ENCODE measurements at regions not wholly inside any gene's neighbourhood (a gene's known extent, or its start where the extent isn't known, plus 50 kb on each side); places are given as distances from the start of the nearest gene placed in this dataset.

DNA sequence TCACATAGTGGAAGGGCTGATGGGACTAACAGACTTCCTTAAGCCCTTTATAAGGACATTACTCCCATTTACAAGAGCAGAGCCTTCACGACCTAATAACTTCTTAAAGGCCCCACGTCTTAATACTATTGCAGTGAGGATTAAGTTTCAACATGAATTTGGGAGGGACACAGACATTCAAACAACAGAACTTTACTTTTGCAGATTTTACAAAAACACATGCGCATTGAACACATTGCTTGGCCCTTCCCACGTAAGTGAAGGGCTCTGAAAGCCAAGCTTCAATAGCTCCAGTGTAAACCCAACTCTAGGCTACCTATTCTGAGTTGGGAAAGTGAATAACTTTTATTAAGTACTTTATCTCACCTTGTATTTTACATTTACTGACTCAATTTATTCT, 53.8 kb upstream of the DNAH5 start:
- ATAC-seq (ENCODE audit: low read depth in 2 of 2) (no peak), DNase-seq (no peak)
- Mint-ChIP-seq H3K4me3 (no peak overlapping the region), H3K27me3 (no peaks in the 10 kb centered on the region), H3K9me3 (peaks cover 0 to 17% (median 6%) of the 10 kb centered on the region in 7 donors), H3K4me1 (no peaks in the 10 kb centered on the region), H3K36me3 (no peaks in the 10 kb centered on the region), H3K27ac (no peak overlapping the region)
- peaks cover 4 to 8% of the 10 kb centered on the region in 2 experiments for H3K9me3 ChIP-seq (ENCODE audit: control insufficient read depth in 2 of 2, low read length in 2 of 2)
- no peaks in the 10 kb centered on the region for H3K27me3 ChIP-seq (ENCODE audit: control insufficient read depth, insufficient read depth, low read length)
- H3K4me1 ChIP-seq (ENCODE audit: control insufficient read depth, insufficient read depth, low read length, poor library complexity, severe bottlenecking) = no peaks in the 10 kb centered on the region
- no peak overlapping the region for H3K27ac ChIP-seq (ENCODE audit: insufficient read depth, low read length, poor library complexity, severe bottlenecking)
- H3K36me3 ChIP-seq (ENCODE audit: control insufficient read depth, insufficient read depth, low read length) = no peaks in the 10 kb centered on the region
- no peak overlapping the region for H3K4me3 ChIP-seq (ENCODE audit: low read depth, low read length)

- ATAC-seq (ENCODE audit: low read depth in 2 of 2) (no peak), DNase-seq (no peak)
- Mint-ChIP-seq H3K4me1 (no peaks in the 10 kb centered on the region), H3K27me3 (no peaks in the 10 kb centered on the region), H3K4me3 (no peak overlapping the region), H3K9me3 (peaks cover 0 to 17% (median 6%) of the 10 kb centered on the region in 7 donors), H3K36me3 (no peaks in the 10 kb centered on the region), H3K27ac (no peak overlapping the region)
- Histone ChIP-seq H3K4me3 (ENCODE audit: low read depth, low read length) (no peak overlapping the region), H3K36me3 (ENCODE audit: control insufficient read depth, insufficient read depth, low read length) (no peaks in the 10 kb centered on the region), H3K4me1 (ENCODE audit: control insufficient read depth, insufficient read depth, low read length, poor library complexity, severe bottlenecking) (no peaks in the 10 kb centered on the region), H3K27me3 (ENCODE audit: control insufficient read depth, insufficient read depth, low read length) (no peaks in the 10 kb centered on the region), H3K9me3 (ENCODE audit: control insufficient read depth in 2 of 2, low read length in 2 of 2) (peaks cover 4 to 8% of the 10 kb centered on the region in 2 experiments), H3K27ac (ENCODE audit: insufficient read depth, low read length, poor library complexity, severe bottlenecking) (no peak overlapping the region)
These were observed 53.0 kb upstream of the DNAH5 start for GRCh38 chr5:13997514-13997913.

DNA sequence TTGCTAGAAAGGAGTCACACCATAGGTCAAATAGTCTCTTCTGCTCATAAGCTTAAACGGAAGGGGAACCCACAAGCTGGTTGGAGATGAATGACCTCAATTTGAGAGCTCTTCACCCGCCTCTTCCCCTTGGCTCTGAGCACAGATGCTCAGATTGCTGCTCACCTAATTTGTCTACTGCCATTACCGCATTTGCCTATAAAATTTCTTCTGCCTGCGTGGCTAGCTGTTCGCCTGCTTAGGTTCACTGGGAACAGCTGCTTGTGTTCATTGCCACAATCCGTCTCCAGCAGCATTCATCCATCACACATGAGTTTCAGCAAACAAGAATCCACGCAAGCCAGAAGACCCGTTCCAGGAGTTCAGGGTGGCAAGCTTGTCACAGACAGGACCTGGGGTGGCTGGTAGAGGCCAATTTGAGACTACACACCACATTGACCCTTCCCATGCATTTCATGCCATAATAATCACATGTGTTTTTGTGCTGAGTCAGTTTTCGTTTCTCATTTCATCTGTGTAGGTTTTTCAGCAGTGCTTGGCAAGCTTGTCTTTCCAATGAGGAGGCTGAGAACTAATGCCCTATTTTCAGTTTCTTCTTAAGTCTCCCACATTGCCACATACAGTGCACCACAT, 50.2 kb upstream of the DNAH5 start:
- no peaks in the 10 kb centered on the region for H3K4me1 Mint-ChIP-seq
- peaks cover 0 to 17% (median 6%) of the 10 kb centered on the region in 7 donors for H3K9me3 Mint-ChIP-seq
- no peaks in the 10 kb centered on the region for H3K36me3 ChIP-seq (ENCODE audit: control insufficient read depth, insufficient read depth, low read length)
- H3K4me1 ChIP-seq (ENCODE audit: control insufficient read depth, insufficient read depth, low read length, poor library complexity, severe bottlenecking) = no peaks in the 10 kb centered on the region
- H3K27me3 ChIP-seq (ENCODE audit: control insufficient read depth, insufficient read depth, low read length) = no peaks in the 10 kb centered on the region
- H3K4me3 ChIP-seq (ENCODE audit: low read depth, low read length) = no peak overlapping the region
- peaks cover 4 to 8% of the 10 kb centered on the region in 2 experiments for H3K9me3 ChIP-seq (ENCODE audit: control insufficient read depth in 2 of 2, low read length in 2 of 2)
- no peak for ATAC-seq (ENCODE audit: low read depth in 2 of 2)
- H3K27ac Mint-ChIP-seq = no peak overlapping the region
- no peak for DNase-seq
- H3K36me3 Mint-ChIP-seq = no peaks in the 10 kb centered on the region
- no peak overlapping the region for H3K4me3 Mint-ChIP-seq
- no peak overlapping the region for H3K27ac ChIP-seq (ENCODE audit: insufficient read depth, low read length, poor library complexity, severe bottlenecking)
- no peaks in the 10 kb centered on the region for H3K27me3 Mint-ChIP-seq
